H1 (cell line): ENCODE measurements at regions not wholly inside any gene's neighbourhood (a gene's known extent, or its start where the extent isn't known, plus 50 kb on each side); places are given as distances from the start of the nearest gene placed in this dataset.

Source experiments
- CEBPB ChIP-seq: IDR thresholded peaks from 2 replicates; pipeline ENCODE4 v1.6.1; 2012; ENCODE audit warnings: low read depth, low read length
- FOSL1 ChIP-seq: IDR thresholded peaks from 2 replicates; pipeline ENCODE4 v1.6.1; 2011; ENCODE audit warnings: mild to moderate bottlenecking, low read depth, low read length, moderate library complexity; ENCODE audit not compliant: insufficient read depth
- HDAC6 ChIP-seq: IDR thresholded peaks from one replicate; pipeline ENCODE4 v1.7.1; 2012; ENCODE audit warnings: low read depth, mild to moderate bottlenecking, inconsistent platforms, low read length, moderate library complexity
- RAD21 ChIP-seq, 2 experiments: IDR thresholded peaks in 1 of 2; conservative IDR thresholded peaks in 1 of 2; 2 replicates each; pipeline ENCODE4 v1.6.1; 2011; ENCODE audit warnings: low read depth in 2 of 2, low read length in 2 of 2, improper control_type of control experiment in 1 of 2, inconsistent platforms in 1 of 2, mild to moderate bottlenecking in 1 of 2, moderate library complexity in 1 of 2
- RFX5 ChIP-seq: IDR thresholded peaks from 2 replicates; pipeline ENCODE4 v1.6.1; 2011; ENCODE audit warnings: low read depth, low read length, improper control_type of control experiment, borderline replicate concordance
- TAF1 ChIP-seq: IDR thresholded peaks from 2 replicates; pipeline ENCODE4 v1.6.1; 2011; ENCODE audit warnings: mild to moderate bottlenecking, low read depth, low read length
- TAF7 ChIP-seq: optimal IDR thresholded peaks from 2 replicates; pipeline ENCODE3; 2011; ENCODE audit warnings: low read depth, mild to moderate bottlenecking, inconsistent platforms, low read length, moderate library complexity, borderline replicate concordance
- TF ChIP-seq, protein P1 (sequence below): fragments of 300-600 bp; sonication (generic); IDR thresholded peaks from 2 replicates; pipeline ENCODE4 v1.7.1; 2012; ENCODE audit warnings: low read length, moderate library complexity, mild to moderate bottlenecking, inconsistent platforms; ENCODE audit not compliant: insufficient replicate concordance
- TF ChIP-seq, protein P2 (sequence below), 3 experiments: IDR thresholded peaks; 1 replicate in 2 of 3; 2 replicates in 1 of 3; pipeline versions ENCODE4 v1.5.1 to v1.6.1; 2011; ENCODE audit warnings: low read length in 3 of 3, mild to moderate bottlenecking in 3 of 3, inconsistent platforms in 2 of 3, low read depth in 1 of 3, moderate library complexity in 1 of 3; ENCODE audit not compliant: insufficient read depth in 1 of 3; ENCODE audit errors: control extremely low read depth in 1 of 3

DNA sequence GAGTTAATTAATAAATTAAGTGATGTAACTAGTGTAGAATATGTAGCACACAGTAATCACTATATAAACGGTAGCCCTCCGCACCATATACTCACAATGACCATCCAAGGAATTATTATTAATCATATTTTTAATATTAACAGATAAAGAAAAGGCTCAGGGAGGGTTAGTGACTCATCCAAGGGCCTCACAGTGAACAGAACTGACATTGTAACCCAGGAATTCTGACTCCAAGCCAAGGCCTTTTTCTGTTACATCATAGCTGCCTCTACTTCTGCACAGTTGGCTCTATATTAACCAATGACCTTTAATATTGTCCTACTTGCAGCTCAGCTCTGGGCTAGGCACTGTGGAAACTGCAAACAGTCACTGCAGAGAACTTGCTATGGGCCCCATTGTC is 117.5 kb upstream of the SIRPG start (continued):
- TF ChIP-seq, protein P1, sequence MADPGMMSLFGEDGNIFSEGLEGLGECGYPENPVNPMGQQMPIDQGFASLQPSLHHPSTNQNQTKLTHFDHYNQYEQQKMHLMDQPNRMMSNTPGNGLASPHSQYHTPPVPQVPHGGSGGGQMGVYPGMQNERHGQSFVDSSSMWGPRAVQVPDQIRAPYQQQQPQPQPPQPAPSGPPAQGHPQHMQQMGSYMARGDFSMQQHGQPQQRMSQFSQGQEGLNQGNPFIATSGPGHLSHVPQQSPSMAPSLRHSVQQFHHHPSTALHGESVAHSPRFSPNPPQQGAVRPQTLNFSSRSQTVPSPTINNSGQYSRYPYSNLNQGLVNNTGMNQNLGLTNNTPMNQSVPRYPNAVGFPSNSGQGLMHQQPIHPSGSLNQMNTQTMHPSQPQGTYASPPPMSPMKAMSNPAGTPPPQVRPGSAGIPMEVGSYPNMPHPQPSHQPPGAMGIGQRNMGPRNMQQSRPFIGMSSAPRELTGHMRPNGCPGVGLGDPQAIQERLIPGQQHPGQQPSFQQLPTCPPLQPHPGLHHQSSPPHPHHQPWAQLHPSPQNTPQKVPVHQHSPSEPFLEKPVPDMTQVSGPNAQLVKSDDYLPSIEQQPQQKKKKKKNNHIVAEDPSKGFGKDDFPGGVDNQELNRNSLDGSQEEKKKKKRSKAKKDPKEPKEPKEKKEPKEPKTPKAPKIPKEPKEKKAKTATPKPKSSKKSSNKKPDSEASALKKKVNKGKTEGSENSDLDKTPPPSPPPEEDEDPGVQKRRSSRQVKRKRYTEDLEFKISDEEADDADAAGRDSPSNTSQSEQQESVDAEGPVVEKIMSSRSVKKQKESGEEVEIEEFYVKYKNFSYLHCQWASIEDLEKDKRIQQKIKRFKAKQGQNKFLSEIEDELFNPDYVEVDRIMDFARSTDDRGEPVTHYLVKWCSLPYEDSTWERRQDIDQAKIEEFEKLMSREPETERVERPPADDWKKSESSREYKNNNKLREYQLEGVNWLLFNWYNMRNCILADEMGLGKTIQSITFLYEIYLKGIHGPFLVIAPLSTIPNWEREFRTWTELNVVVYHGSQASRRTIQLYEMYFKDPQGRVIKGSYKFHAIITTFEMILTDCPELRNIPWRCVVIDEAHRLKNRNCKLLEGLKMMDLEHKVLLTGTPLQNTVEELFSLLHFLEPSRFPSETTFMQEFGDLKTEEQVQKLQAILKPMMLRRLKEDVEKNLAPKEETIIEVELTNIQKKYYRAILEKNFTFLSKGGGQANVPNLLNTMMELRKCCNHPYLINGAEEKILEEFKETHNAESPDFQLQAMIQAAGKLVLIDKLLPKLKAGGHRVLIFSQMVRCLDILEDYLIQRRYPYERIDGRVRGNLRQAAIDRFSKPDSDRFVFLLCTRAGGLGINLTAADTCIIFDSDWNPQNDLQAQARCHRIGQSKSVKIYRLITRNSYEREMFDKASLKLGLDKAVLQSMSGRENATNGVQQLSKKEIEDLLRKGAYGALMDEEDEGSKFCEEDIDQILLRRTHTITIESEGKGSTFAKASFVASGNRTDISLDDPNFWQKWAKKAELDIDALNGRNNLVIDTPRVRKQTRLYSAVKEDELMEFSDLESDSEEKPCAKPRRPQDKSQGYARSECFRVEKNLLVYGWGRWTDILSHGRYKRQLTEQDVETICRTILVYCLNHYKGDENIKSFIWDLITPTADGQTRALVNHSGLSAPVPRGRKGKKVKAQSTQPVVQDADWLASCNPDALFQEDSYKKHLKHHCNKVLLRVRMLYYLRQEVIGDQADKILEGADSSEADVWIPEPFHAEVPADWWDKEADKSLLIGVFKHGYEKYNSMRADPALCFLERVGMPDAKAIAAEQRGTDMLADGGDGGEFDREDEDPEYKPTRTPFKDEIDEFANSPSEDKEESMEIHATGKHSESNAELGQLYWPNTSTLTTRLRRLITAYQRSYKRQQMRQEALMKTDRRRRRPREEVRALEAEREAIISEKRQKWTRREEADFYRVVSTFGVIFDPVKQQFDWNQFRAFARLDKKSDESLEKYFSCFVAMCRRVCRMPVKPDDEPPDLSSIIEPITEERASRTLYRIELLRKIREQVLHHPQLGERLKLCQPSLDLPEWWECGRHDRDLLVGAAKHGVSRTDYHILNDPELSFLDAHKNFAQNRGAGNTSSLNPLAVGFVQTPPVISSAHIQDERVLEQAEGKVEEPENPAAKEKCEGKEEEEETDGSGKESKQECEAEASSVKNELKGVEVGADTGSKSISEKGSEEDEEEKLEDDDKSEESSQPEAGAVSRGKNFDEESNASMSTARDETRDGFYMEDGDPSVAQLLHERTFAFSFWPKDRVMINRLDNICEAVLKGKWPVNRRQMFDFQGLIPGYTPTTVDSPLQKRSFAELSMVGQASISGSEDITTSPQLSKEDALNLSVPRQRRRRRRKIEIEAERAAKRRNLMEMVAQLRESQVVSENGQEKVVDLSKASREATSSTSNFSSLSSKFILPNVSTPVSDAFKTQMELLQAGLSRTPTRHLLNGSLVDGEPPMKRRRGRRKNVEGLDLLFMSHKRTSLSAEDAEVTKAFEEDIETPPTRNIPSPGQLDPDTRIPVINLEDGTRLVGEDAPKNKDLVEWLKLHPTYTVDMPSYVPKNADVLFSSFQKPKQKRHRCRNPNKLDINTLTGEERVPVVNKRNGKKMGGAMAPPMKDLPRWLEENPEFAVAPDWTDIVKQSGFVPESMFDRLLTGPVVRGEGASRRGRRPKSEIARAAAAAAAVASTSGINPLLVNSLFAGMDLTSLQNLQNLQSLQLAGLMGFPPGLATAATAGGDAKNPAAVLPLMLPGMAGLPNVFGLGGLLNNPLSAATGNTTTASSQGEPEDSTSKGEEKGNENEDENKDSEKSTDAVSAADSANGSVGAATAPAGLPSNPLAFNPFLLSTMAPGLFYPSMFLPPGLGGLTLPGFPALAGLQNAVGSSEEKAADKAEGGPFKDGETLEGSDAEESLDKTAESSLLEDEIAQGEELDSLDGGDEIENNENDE: no peak
- TF ChIP-seq FOSL1 (no peak), TAF7 (no peak), RAD21 (IDR thresholded peaks at IDR 0.05 in 1 of 2, conservative IDR thresholded peaks at IDR 0.05 in 1 of 2; ENCODE audit: low read depth in 2 of 2, low read length in 2 of 2) (no peak), RFX5 (no peak), TAF1 (no peak), CEBPB (no peak), HDAC6 (no peak)
- TF ChIP-seq, protein P2, sequence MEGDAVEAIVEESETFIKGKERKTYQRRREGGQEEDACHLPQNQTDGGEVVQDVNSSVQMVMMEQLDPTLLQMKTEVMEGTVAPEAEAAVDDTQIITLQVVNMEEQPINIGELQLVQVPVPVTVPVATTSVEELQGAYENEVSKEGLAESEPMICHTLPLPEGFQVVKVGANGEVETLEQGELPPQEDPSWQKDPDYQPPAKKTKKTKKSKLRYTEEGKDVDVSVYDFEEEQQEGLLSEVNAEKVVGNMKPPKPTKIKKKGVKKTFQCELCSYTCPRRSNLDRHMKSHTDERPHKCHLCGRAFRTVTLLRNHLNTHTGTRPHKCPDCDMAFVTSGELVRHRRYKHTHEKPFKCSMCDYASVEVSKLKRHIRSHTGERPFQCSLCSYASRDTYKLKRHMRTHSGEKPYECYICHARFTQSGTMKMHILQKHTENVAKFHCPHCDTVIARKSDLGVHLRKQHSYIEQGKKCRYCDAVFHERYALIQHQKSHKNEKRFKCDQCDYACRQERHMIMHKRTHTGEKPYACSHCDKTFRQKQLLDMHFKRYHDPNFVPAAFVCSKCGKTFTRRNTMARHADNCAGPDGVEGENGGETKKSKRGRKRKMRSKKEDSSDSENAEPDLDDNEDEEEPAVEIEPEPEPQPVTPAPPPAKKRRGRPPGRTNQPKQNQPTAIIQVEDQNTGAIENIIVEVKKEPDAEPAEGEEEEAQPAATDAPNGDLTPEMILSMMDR (IDR thresholded peaks at IDR 0.05; ENCODE audit: control extremely low read depth in 1 of 3, insufficient read depth in 1 of 3, low read depth in 1 of 3, low read length in 3 of 3): no peak
- TF ChIP-seq, all 59 proteins: peak for 0
